HUDEP-2 (cell line): ENCODE measurements at regions not wholly inside any gene's neighbourhood (a gene's known extent, or its start where the extent isn't known, plus 50 kb on each side); places are given as distances from the start of the nearest gene placed in this dataset.
A peak's percentile ranks its signal among the peaks of the same experiment; 100 is the strongest.
"Not testable (repeated sequence)": the region's sequence is repeated elsewhere in the genome, so short reads cannot be mapped to it uniquely, and the experiment has no call there.

Experiments used
- DNase-seq, 76 experiments: peaks; one replicate each; lab custom pipeline; 2025; ENCODE audit not compliant: unreplicated experiment in 76 of 76; lab: John Stamatoyannopoulos, UW

DNA sequence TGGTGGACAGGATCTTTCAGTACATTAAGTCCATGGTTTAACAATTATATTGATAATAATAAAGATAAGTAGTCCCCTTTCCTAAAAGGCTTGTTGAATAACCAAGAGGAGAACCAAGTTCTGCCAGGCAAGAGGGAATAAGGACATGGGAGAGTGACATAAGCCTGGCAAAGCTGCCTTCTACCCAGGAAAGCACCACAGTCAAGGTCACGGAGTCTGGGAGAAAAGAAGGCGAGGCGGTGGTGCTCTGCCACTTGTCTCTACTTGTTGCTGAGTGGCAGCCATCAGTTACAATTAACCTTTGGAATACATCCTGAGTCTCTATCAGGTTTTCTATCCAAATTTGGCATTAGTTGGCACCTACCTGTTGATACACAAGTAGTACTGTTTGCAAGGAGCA is 101.7 kb upstream of the GATA6 start:
- DNase-seq, result no peak

DNA sequence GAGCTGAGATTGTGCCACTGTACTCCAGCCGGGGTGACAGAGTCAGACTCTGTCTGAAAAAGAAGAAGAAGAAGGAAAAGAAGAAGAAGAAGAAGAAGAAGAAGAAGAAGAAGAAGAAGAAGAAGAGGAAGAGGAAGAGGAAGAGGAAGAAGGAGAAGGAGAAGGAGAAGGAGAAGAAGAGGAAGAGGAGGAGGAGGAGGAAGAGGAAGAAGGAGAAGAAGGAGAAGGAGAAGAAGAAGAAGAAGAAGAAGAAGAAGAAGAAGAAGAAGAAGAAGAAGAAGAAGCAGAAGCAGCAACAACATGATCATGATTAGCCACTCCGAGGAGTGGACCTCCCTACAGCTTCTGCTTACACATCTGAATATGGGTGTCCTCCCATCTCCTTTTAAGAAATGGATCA is 100.6 kb upstream of the GATA6 start:
- DNase-seq, result not testable (repeated sequence)

DNA sequence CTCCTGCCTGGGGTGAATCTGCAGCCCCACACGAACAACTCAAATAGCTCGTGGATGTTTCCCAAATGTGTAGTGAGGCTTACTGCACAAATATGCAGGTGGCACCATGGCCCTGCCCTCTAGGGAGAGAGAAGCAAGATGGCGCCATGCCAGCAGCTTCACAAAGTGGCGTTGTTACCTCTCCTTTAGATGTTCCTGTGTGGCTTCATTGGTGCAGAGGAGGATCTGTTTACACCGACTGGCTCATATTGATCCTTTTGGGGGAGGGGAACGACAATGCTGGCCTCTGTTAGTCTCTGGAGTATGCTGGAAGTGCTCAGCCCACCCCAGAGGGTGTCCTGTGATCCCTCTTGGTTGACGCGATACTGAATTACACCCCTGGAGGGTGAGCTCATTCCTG is 99.5 kb upstream of the GATA6 start:
- DNase-seq, result no peak

GRCh38 chr18:22073411-22073810 is 96.0 kb upstream of the GATA6 start:
- no peak for DNase-seq

DNA sequence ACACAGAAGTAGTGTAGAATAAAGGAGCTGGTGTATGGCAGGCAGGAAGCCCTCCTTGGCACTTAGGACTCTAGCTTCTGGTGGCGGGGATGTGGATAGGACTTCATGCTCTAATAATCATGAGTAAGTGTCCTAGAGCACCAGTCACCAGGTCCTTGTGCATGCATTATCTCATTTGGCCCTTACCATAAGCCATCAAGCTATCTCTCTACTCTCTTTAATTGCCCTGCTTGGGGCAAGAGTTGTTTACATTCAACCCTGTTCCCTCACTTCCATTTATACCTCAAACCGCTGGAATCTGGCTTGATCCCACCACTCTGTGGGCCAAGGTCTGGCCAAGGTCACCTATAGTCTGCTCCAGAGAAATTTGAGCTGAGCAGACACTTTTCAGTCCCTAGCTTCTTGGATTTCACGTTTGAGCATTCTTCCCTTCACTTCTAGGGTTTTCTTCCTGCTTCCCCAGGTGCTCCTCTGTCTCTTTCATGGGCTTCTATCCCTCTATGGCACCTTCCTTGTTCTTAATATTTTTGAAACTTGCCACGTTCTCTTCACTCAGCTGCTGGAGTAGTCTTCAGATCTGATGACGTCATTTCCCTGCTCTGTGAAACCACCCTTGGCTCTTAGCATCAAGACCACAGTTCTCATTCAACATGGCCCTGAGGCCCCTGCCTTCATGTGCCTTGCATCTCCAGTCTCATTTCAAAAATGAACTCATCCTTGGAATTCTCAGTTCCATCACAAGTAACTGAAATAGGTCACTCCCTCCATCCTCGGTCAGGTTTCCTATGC is 94.9 kb upstream of the GATA6 start:
- no peak for DNase-seq

DNA sequence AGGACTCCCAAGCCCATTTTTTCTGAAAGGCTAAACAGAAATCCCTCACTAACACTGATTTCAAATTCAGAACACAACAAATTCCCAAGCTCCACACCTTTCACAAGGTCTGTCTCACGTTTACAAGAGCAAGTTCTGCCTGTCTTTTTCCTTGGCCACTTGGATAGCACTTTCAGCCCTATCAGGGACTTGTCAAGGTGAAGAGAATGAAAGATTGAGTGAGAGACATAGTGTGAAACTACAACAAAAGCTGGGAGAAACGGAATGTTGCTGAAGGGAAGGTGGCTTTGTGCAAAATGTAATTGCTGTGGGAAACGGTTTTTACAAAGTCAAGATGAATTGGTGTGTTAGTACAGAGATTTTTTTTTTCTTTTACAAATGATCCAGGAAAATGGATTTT is 89.4 kb upstream of the GATA6 start:
- no peak for DNase-seq

- no peak for DNase-seq
These were observed 87.0 kb upstream of the GATA6 start for GRCh38 chr18:22082408-22082807.

- DNase-seq, result no peak
These were observed 84.8 kb upstream of the GATA6 start for GRCh38 chr18:22084547-22084946.

DNA sequence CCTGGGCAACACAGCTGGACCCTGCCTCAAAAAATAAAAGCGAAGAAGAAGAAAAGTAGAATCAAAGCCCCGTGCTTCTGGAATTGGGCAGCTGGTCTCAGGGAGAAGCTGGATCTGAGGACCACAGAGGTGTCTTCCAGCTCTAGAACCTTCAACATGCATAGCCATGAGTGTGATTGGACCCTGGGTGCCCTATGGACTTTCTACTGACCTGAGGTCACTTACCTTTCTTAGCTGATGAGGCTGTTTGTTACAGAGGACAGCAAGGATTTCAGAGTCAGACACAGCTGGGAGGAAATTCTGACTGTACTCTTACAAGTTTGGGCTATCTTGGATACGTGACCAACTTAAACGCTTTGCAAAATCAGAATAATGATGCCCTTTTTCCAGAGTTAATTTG is 82.4 kb upstream of the GATA6 start:
- no peak for DNase-seq

- DNase-seq, result no peak
These were observed 81.4 kb upstream of the GATA6 start for GRCh38 chr18:22088029-22088428.

DNA sequence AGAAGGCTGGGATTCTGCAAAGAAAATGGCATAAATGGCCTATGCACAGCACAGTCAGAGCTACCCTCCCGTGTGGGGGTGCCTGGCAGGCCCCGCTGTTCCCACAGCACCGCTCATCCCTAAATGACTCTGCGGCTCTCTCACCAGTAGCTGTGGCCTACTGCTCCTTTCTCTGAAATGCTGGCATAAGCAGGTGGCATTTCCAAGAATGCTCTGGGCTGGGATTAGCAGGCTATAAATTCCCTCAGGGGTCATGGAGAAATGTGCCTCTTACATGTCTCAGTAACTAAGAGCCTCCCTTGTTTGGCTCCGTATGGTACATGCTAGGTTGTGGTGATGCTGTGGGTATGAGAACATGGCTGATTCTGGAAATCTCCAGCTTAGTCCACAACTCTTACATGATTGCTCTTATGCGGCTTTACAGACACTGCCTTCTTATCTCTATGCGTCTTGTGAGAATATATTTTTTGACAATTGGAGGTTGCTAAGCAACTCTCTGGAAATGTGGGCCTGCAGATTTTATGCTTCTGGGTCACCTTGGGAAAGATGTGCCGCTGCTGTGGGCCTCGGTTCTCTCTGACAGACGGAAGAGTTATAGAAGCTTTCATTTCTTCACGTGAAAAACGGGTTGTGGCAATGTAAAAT is 80.3 kb upstream of the GATA6 start:
- no peak for DNase-seq

GRCh38 chr18:22091341-22091740 is 78.0 kb upstream of the GATA6 start:
- DNase-seq, result no peak

DNA sequence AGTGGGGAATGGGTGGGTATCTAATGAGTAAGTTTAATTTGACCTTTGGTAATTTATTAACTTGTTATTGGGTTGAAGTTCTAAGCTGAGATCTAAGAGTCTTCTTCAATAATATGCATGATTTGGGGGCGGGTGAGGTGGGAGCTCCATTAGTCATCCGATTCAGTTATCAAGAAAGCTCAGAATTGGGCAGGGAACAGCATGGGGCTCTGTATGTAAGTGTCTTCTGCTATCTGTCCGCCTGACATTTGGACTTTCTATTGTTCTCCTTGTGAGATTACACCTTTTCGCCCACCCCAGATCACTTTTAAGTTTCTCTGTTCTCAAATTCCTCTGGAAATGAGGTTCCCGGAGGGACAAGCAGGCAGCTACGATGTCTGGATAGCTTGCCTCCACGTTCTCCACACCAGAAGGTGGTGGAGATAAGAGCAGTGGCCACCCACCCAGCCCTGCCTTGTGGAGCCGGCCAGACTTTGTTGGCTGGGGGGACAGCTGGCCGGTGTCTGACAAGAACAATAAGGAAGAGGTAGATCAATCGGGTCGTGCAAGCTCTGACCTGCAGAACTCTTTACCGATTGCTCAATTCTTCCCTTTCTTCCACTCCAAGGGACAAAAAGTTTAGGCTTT is 75.5 kb upstream of the GATA6 start:
- peak in 35 of 76 experiments; percentile 1 to 78 (median 20) for DNase-seq

DNA sequence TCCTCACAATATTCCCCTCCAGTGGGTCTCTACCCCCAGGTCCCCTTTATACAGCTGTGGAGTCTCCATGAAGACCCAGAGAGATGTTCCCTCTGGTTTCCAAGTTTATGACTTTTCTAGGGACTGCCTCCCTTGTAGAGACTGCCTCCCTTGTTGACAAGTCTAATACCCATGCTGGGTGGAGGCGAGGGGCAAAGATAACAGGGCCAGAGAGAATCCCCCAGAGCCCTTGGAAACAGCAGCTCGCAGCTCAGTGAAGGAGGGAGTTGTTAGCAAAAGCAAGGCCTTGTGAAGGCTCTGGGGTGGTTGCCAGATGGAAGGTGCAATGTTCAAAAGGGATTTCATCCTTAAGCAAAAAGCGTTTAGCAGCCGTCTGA is 75.0 kb upstream of the GATA6 start:
- DNase-seq, result peak in 1 of 76 experiments; percentile 4

DNA sequence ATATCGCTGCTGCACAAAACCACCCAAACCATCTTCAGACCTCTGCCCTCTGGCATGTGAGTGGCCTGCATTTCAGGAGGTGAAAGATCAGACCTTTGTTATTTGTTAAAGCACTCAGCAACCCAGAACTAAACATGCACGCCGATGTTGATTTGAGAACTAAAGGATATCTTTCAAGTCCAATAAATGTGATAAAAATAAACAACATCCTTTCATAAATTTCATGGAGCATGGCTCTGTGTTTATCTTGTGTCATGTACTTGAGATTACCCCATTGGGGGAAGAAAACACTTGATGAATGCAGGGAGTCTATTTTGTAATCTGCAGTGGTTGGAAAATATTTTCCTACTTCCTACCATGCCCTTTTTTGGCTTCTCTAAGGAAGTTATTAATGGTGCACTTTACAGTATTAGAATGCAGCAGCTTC is 70.8 kb upstream of the GATA6 start:
- DNase-seq, result no peak

- DNase-seq, result no peak
These were observed 69.5 kb upstream of the GATA6 start for GRCh38 chr18:22099925-22100324.

GRCh38 chr18:22101731-22102130 is 67.7 kb upstream of the GATA6 start:
- no peak for DNase-seq

- DNase-seq, result no peak
These were observed 66.3 kb upstream of the GATA6 start for GRCh38 chr18:22102953-22103646.

DNA sequence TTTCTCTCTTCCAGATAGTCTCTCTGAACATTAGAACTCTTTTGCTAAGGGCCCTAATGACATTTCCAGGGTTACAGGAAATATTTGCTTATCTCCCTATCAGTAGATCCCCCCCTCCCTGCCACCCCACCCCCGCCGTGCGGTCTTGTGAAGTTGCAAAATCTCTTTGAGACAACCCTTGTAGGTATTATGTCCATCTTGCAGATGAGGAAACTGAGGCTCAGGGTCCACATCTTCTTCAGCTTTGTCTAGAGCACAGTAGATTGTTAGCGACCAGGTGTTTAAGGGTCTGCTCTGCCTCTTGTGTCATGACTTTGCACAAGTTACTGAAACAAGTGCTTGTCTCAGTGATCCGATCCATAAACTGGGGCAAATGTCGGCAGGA is 65.8 kb upstream of the GATA6 start:
- DNase-seq, result no peak

- DNase-seq, result no peak
These were observed 62.7 kb upstream of the GATA6 start for GRCh38 chr18:22106536-22107292.

- no peak for DNase-seq
These were observed 60.7 kb upstream of the GATA6 start for GRCh38 chr18:22108674-22109073.
